GM11168 (cell line): ENCODE measurements at regions not wholly inside any gene's neighbourhood (a gene's known extent, or its start where the extent isn't known, plus 50 kb on each side); places are given as distances from the start of the nearest gene placed in this dataset.

Experiments used
- in situ Hi-C: fragments of 300-500 bp; cut with MboI; formaldehyde crosslinking; loops from one replicate; pipeline ENCODE4 v1.12.0; 2022; ENCODE audit warnings: low sequenced_read_pairs; ENCODE audit not compliant: unreplicated experiment

- in situ Hi-C loops = no loop called here
These were observed 115.9 kb downstream of the GADD45G start for GRCh38 chr9:89720696-89721175.

- in situ Hi-C loops = no loop called here
These were observed 116.4 kb downstream of the GADD45G start for GRCh38 chr9:89721176-89721700.

GRCh38 chr9:89721971-89722530 is 117.2 kb downstream of the GADD45G start:
- in situ Hi-C loops = no loop called here

- in situ Hi-C loops = no loop called here
These were observed 117.9 kb downstream of the GADD45G start for GRCh38 chr9:89722712-89723111.

- in situ Hi-C loops = no loop called here
These were observed 118.8 kb downstream of the GADD45G start for GRCh38 chr9:89723469-89724100.

GRCh38 chr9:89724659-89725058 is 119.8 kb downstream of the GADD45G start:
- in situ Hi-C loops = no loop called here

- in situ Hi-C loops = no loop called here
These were observed 120.5 kb downstream of the GADD45G start for GRCh38 chr9:89725271-89725670.

- in situ Hi-C loops = no loop called here
These were observed 125.2 kb downstream of the GADD45G start for GRCh38 chr9:89729954-89730530.

- in situ Hi-C loops = no loop called here
These were observed 125.9 kb downstream of the GADD45G start for GRCh38 chr9:89730715-89731114.

- in situ Hi-C loops = no loop called here
These were observed 126.7 kb downstream of the GADD45G start for GRCh38 chr9:89731262-89732182.

- in situ Hi-C loops = no loop called here
These were observed 127.6 kb downstream of the GADD45G start for GRCh38 chr9:89732295-89732938.

- in situ Hi-C loops = no loop called here
These were observed 128.1 kb downstream of the GADD45G start for GRCh38 chr9:89732939-89733324.

GRCh38 chr9:89734600-89735041 is 129.8 kb downstream of the GADD45G start:
- in situ Hi-C loops = no loop called here

GRCh38 chr9:89738137-89738932 is 133.5 kb downstream of the GADD45G start:
- in situ Hi-C loops = no loop called here

GRCh38 chr9:89739511-89739910 is 134.7 kb downstream of the GADD45G start:
- in situ Hi-C loops = no loop called here

- in situ Hi-C loops = no loop called here
These were observed 135.1 kb downstream of the GADD45G start for GRCh38 chr9:89739916-89740315.

GRCh38 chr9:89740722-89741121 is 135.9 kb downstream of the GADD45G start:
- in situ Hi-C loops = no loop called here

GRCh38 chr9:89742660-89743059 is 137.8 kb downstream of the GADD45G start:
- in situ Hi-C loops = no loop called here

- in situ Hi-C loops = no loop called here
These were observed 138.4 kb downstream of the GADD45G start for GRCh38 chr9:89743216-89743572.
